ENCODE measurements at regions not wholly inside any gene's neighbourhood (a gene's known extent, or its start where the extent isn't known, plus 50 kb on each side); places are given as distances from the start of the nearest gene placed in this dataset.

DNA sequence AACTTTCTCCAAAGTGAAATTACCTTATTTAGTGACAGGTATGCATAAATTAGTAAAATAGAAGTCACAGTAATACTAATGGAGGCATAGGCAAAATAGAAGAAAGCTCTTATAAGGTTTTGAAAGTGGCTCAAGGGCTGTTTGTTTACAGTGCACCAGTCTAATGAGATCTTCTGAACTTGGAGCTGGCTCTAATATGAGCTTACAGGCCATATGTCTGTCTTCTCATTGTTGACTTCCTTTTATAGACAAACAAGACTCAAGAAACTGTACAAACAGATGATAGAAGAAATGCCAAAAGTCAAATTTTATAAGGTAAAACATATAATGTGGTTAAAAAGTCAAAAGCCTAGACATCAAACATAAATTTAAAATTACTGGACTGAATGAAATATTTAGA, 207.5 kb upstream of the NEGR1 start:
- TF ChIP-seq, protein P1, sequence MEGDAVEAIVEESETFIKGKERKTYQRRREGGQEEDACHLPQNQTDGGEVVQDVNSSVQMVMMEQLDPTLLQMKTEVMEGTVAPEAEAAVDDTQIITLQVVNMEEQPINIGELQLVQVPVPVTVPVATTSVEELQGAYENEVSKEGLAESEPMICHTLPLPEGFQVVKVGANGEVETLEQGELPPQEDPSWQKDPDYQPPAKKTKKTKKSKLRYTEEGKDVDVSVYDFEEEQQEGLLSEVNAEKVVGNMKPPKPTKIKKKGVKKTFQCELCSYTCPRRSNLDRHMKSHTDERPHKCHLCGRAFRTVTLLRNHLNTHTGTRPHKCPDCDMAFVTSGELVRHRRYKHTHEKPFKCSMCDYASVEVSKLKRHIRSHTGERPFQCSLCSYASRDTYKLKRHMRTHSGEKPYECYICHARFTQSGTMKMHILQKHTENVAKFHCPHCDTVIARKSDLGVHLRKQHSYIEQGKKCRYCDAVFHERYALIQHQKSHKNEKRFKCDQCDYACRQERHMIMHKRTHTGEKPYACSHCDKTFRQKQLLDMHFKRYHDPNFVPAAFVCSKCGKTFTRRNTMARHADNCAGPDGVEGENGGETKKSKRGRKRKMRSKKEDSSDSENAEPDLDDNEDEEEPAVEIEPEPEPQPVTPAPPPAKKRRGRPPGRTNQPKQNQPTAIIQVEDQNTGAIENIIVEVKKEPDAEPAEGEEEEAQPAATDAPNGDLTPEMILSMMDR (IDR thresholded peaks at IDR 0.05; ENCODE audit: partially characterized antibody, unreplicated experiment): no peak
- H3K27ac Mint-ChIP-seq (ENCODE audit: unreplicated experiment): no peak overlapping the region
- no peak for DNase-seq
- no peaks in the 10 kb centered on the region for H3K36me3 Mint-ChIP-seq (ENCODE audit: unreplicated experiment)
- no peaks in the 10 kb centered on the region for H3K9me3 Mint-ChIP-seq (ENCODE audit: unreplicated experiment)
- H3K4me3 Mint-ChIP-seq (ENCODE audit: unreplicated experiment): no peak overlapping the region
- H3K4me1 Mint-ChIP-seq (ENCODE audit: low read depth, unreplicated experiment): no peaks in the 10 kb centered on the region
- H3K27me3 Mint-ChIP-seq (ENCODE audit: unreplicated experiment): no peaks in the 10 kb centered on the region

DNA sequence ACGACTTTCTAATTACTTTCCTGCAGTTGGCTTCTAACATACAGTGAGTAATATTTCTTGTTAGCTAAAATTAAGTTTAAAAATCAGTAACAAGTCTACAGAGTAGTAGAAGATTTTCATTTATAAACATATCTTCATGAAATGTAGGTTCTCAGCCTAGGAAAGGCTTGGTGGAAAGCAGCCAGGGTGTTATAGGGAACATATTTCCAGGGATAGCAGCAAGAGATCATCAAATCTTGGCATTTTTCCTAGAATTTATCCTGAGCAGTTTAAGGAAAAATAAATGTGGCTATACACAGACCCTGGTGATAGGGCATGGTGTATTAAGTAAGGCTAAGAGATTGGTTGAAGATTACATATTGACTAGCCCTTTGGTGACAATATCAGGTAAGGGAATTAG, 203.5 kb upstream of the NEGR1 start:
- Mint-ChIP-seq H3K9me3 (ENCODE audit: unreplicated experiment) (no peaks in the 10 kb centered on the region), H3K27ac (ENCODE audit: unreplicated experiment) (no peak overlapping the region), H3K4me3 (ENCODE audit: unreplicated experiment) (no peak overlapping the region), H3K36me3 (ENCODE audit: unreplicated experiment) (peaks cover 2% of the 10 kb centered on the region), H3K27me3 (ENCODE audit: unreplicated experiment) (no peaks in the 10 kb centered on the region), H3K4me1 (ENCODE audit: low read depth, unreplicated experiment) (no peaks in the 10 kb centered on the region)
- TF ChIP-seq, protein P1 (IDR thresholded peaks at IDR 0.05; ENCODE audit: partially characterized antibody, unreplicated experiment): no peak
- no peak for DNase-seq

DNA sequence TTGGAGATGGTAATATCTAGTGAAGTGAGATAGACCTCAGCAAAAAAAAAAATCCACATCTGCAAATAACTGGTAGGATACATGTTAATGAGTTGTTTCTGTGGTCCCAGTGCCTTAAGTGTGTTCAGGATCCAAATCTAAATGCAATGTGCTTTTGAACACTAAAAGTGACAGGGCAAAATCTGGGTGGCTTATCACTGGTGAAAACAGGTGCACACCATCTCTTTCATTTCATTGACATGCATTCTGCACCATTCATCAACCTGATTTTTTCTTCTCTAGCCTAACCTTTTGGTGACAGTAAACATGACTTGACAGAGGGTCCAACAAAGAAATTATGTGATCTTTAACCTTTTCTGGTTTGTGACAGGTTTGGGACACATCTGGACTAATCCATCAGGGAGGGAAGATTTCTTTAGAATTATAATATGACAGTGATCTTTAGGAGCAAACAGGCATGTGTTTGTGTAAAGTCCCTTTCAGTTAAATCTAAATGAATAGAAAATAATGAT, 201.6 kb upstream of the NEGR1 start:
- H3K27me3 Mint-ChIP-seq (ENCODE audit: unreplicated experiment): no peaks in the 10 kb centered on the region
- peaks cover 16% of the 10 kb centered on the region for H3K36me3 Mint-ChIP-seq (ENCODE audit: unreplicated experiment)
- H3K27ac Mint-ChIP-seq (ENCODE audit: unreplicated experiment): no peak overlapping the region
- no peak overlapping the region for H3K4me3 Mint-ChIP-seq (ENCODE audit: unreplicated experiment)
- no peak for DNase-seq
- H3K9me3 Mint-ChIP-seq (ENCODE audit: unreplicated experiment): peaks cover 7% of the 10 kb centered on the region
- no peaks in the 10 kb centered on the region for H3K4me1 Mint-ChIP-seq (ENCODE audit: low read depth, unreplicated experiment)
- TF ChIP-seq, protein P1 (IDR thresholded peaks at IDR 0.05; ENCODE audit: partially characterized antibody, unreplicated experiment): no peak

DNA sequence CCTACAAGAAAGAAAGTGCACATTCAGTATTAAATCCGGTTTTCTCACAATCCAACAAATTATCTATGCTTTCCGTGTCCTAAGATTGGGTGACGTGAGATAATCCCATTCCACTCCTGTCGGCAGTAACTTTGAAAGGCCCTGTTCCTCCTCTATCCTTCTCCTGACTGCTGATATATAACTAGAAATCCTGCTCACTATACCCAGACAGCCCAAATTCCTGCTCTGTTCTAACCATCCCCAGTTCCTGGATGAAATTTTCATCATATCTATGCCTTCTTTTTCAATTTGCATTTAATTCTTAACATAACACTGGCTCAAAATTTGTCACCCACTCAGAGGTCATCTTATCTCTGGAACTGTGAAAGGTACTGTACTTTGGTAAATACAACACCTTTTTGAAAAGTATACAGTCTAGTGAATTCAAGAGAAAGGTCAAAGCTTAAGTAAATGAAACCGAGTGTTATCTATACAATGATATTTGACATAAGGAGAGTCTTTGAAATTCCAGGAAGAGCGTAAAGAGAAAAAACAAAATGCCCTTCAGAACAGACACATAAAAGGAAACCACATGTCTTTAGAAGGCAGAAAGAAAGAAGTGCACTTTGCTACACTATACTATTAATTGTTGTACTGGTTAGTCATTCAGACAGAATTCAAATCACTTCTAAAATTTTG, 200.5 kb upstream of the NEGR1 start:
- Mint-ChIP-seq H3K4me3 (ENCODE audit: unreplicated experiment) (no peak overlapping the region), H3K4me1 (ENCODE audit: low read depth, unreplicated experiment) (no peaks in the 10 kb centered on the region), H3K36me3 (ENCODE audit: unreplicated experiment) (peaks cover 18% of the 10 kb centered on the region), H3K9me3 (ENCODE audit: unreplicated experiment) (peaks cover 8% of the 10 kb centered on the region), H3K27ac (ENCODE audit: unreplicated experiment) (no peak overlapping the region), H3K27me3 (ENCODE audit: unreplicated experiment) (no peaks in the 10 kb centered on the region)
- DNase-seq: no peak
- TF ChIP-seq, protein P1 (IDR thresholded peaks at IDR 0.05; ENCODE audit: partially characterized antibody, unreplicated experiment): no peak

DNA sequence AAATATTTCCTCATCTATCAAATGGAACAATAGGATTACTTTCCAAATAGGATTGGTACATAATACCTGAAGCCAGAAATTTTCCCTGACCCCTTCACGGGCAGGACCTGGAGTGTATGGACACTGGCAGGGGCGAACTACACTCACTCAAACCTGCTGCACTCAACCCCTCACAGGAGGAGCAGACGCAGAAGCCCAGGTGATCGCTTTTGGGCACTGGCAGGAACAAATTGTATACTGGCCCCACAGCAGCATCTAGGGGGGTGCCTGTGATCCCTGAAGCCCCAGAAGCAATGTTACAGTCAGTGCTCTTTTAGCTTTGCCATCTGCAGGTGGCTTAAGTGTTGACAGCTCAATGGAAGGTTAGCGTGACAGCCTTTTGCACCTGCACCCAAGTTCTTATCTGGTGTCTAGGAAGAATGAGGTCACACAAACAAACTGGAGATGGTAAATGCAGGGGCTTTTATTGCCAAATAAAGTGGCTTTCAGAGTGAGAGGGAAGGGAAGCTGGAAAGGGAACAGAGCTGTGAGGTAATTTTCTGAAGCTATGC, 199.2 kb upstream of the NEGR1 start:
- TF ChIP-seq, protein P1 (IDR thresholded peaks at IDR 0.05; ENCODE audit: partially characterized antibody, unreplicated experiment): no peak
- Mint-ChIP-seq H3K27me3 (ENCODE audit: unreplicated experiment) (no peaks in the 10 kb centered on the region), H3K27ac (ENCODE audit: unreplicated experiment) (no peak overlapping the region), H3K4me1 (ENCODE audit: low read depth, unreplicated experiment) (no peaks in the 10 kb centered on the region), H3K9me3 (ENCODE audit: unreplicated experiment) (peaks cover 8% of the 10 kb centered on the region), H3K4me3 (ENCODE audit: unreplicated experiment) (no peak overlapping the region), H3K36me3 (ENCODE audit: unreplicated experiment) (peaks cover 18% of the 10 kb centered on the region)
- no peak for DNase-seq

Measured in glutamatergic neuron (in vitro differentiated cells).